ENCODE measurements at regions not wholly inside any gene's neighbourhood (a gene's known extent, or its start where the extent isn't known, plus 50 kb on each side); places are given as distances from the start of the nearest gene placed in this dataset.

GRCh38 chr10:111836571-111836970 is 347.0 kb downstream of the GPAM start:
- DNase-seq, result no peak

- DNase-seq, result no peak
These were observed 346.5 kb downstream of the GPAM start for GRCh38 chr10:111837086-111837485.

GRCh38 chr10:111837985-111838384 is 345.6 kb downstream of the GPAM start:
- DNase-seq, result no peak

GRCh38 chr10:111840546-111840945 is 343.0 kb downstream of the GPAM start:
- DNase-seq, result no peak

- no peak for DNase-seq
These were observed 330.8 kb downstream of the GPAM start for GRCh38 chr10:111852801-111853200.

GRCh38 chr10:111856631-111857030 is 326.9 kb downstream of the GPAM start:
- no peak for DNase-seq

GRCh38 chr10:111865550-111865949 is 318.0 kb downstream of the GPAM start:
- no peak for DNase-seq

GRCh38 chr10:111871458-111871857 is 312.1 kb downstream of the GPAM start:
- no peak for DNase-seq

GRCh38 chr10:111872591-111872990 is 311.0 kb downstream of the GPAM start:
- no peak for DNase-seq

- DNase-seq, result no peak
These were observed 310.5 kb downstream of the GPAM start for GRCh38 chr10:111873041-111873440.

GRCh38 chr10:111873621-111874135 is 309.9 kb downstream of the GPAM start:
- no peak for DNase-seq

GRCh38 chr10:111874576-111874975 is 309.0 kb downstream of the GPAM start:
- no peak for DNase-seq

- no peak for DNase-seq
These were observed 307.8 kb downstream of the GPAM start for GRCh38 chr10:111875725-111876124.

GRCh38 chr10:111877258-111877657 is 306.3 kb downstream of the GPAM start:
- DNase-seq, result no peak

- no peak for DNase-seq
These were observed 303.6 kb downstream of the GPAM start for GRCh38 chr10:111879969-111880368.

- no peak for DNase-seq
These were observed 298.5 kb downstream of the GPAM start for GRCh38 chr10:111885046-111885445.

- DNase-seq, result no peak
These were observed 297.6 kb downstream of the GPAM start for GRCh38 chr10:111885919-111886318.

GRCh38 chr10:111887266-111887665 is 296.3 kb downstream of the GPAM start:
- no peak for DNase-seq

- no peak for DNase-seq
These were observed 293.5 kb downstream of the GPAM start for GRCh38 chr10:111890046-111890445.

- no peak for DNase-seq
These were observed 267.6 kb downstream of the GPAM start for GRCh38 chr10:111916011-111916410.

GRCh38 chr10:111921821-111922220 is 261.7 kb downstream of the GPAM start:
- no peak for DNase-seq

- no peak for DNase-seq
These were observed 260.5 kb downstream of the GPAM start for GRCh38 chr10:111923032-111923431.

- DNase-seq, result no peak
These were observed 257.3 kb downstream of the GPAM start for GRCh38 chr10:111926286-111926685.

- no peak for DNase-seq
These were observed 249.6 kb downstream of the GPAM start for GRCh38 chr10:111933937-111934336.

- no peak for DNase-seq
These were observed 248.6 kb downstream of the GPAM start for GRCh38 chr10:111934931-111935330.

- no peak for DNase-seq
These were observed 247.4 kb downstream of the GPAM start for GRCh38 chr10:111936143-111936542.

Measured in activated naive CD4-positive, alpha-beta T cell treated with Interleukin-2 at 50 U/mL for 16 hours (primary cell).